ENCODE measurements at regions not wholly inside any gene's neighbourhood (a gene's known extent, or its start where the extent isn't known, plus 50 kb on each side); places are given as distances from the start of the nearest gene placed in this dataset.
"Not testable (repeated sequence)": the region's sequence is repeated elsewhere in the genome, so short reads cannot be mapped to it uniquely, and the experiment has no call there.

- H3K4me3 ChIP-seq (ENCODE audit: low read depth, low read length); H3K4me1 ChIP-seq (ENCODE audit: control insufficient read depth, insufficient read depth, low read length); H3K27me3 ChIP-seq (ENCODE audit: control insufficient read depth, insufficient read depth, low read length): not testable (repeated sequence)
These were observed 301.8 kb downstream of the BCL2L11 start for GRCh38 chr2:111422562-111422961.

GRCh38 chr2:111423184-111423583 lies 302.5 kb downstream of the BCL2L11 start:
- not testable (repeated sequence) for H3K9ac ChIP-seq (ENCODE audit: low read depth, low read length); H3K9me3 ChIP-seq (ENCODE audit: control insufficient read depth, insufficient read depth, low read length); H3K36me3 ChIP-seq (ENCODE audit: control insufficient read depth, insufficient read depth, low read length); H3K4me3 ChIP-seq (ENCODE audit: low read depth, low read length); H3K27me3 ChIP-seq (ENCODE audit: control insufficient read depth, insufficient read depth, low read length); H3K4me1 ChIP-seq (ENCODE audit: control insufficient read depth, insufficient read depth, low read length)

More at GRCh38 chr2:111422562-111422961, 301.8 kb downstream of the BCL2L11 start:
- not testable (repeated sequence) for H3K9me3 ChIP-seq (ENCODE audit: control insufficient read depth, insufficient read depth, low read length); H3K36me3 ChIP-seq (ENCODE audit: control insufficient read depth, insufficient read depth, low read length); H3K9ac ChIP-seq (ENCODE audit: low read depth, low read length)

GRCh38 chr2:111424176-111424575 lies 303.5 kb downstream of the BCL2L11 start:
- not testable (repeated sequence) for H3K27me3 ChIP-seq (ENCODE audit: control insufficient read depth, insufficient read depth, low read length); H3K9me3 ChIP-seq (ENCODE audit: control insufficient read depth, insufficient read depth, low read length); H3K4me1 ChIP-seq (ENCODE audit: control insufficient read depth, insufficient read depth, low read length); H3K9ac ChIP-seq (ENCODE audit: low read depth, low read length); H3K4me3 ChIP-seq (ENCODE audit: low read depth, low read length); H3K36me3 ChIP-seq (ENCODE audit: control insufficient read depth, insufficient read depth, low read length)

GRCh38 chr2:111424851-111425309 lies 304.2 kb downstream of the BCL2L11 start:
- not testable (repeated sequence) for H3K4me1 ChIP-seq (ENCODE audit: control insufficient read depth, insufficient read depth, low read length); H3K9me3 ChIP-seq (ENCODE audit: control insufficient read depth, insufficient read depth, low read length); H3K9ac ChIP-seq (ENCODE audit: low read depth, low read length); H3K4me3 ChIP-seq (ENCODE audit: low read depth, low read length); H3K27me3 ChIP-seq (ENCODE audit: control insufficient read depth, insufficient read depth, low read length); H3K36me3 ChIP-seq (ENCODE audit: control insufficient read depth, insufficient read depth, low read length)

- H3K4me1 ChIP-seq (ENCODE audit: control insufficient read depth, insufficient read depth, low read length); H3K4me3 ChIP-seq (ENCODE audit: low read depth, low read length); H3K9me3 ChIP-seq (ENCODE audit: control insufficient read depth, insufficient read depth, low read length); H3K36me3 ChIP-seq (ENCODE audit: control insufficient read depth, insufficient read depth, low read length); H3K9ac ChIP-seq (ENCODE audit: low read depth, low read length); H3K27me3 ChIP-seq (ENCODE audit: control insufficient read depth, insufficient read depth, low read length): not testable (repeated sequence)
These were observed 305.1 kb downstream of the BCL2L11 start for GRCh38 chr2:111425789-111426201.

- H3K27me3 ChIP-seq (ENCODE audit: control insufficient read depth, insufficient read depth, low read length); H3K4me1 ChIP-seq (ENCODE audit: control insufficient read depth, insufficient read depth, low read length); H3K9me3 ChIP-seq (ENCODE audit: control insufficient read depth, insufficient read depth, low read length); H3K36me3 ChIP-seq (ENCODE audit: control insufficient read depth, insufficient read depth, low read length); H3K9ac ChIP-seq (ENCODE audit: low read depth, low read length); H3K4me3 ChIP-seq (ENCODE audit: low read depth, low read length): not testable (repeated sequence)
These were observed 306.6 kb downstream of the BCL2L11 start for GRCh38 chr2:111427346-111427745.

GRCh38 chr2:111428915-111429314 lies 308.2 kb downstream of the BCL2L11 start:
- H3K36me3 ChIP-seq (ENCODE audit: control insufficient read depth, insufficient read depth, low read length); H3K27me3 ChIP-seq (ENCODE audit: control insufficient read depth, insufficient read depth, low read length); H3K9ac ChIP-seq (ENCODE audit: low read depth, low read length); H3K9me3 ChIP-seq (ENCODE audit: control insufficient read depth, insufficient read depth, low read length); H3K4me3 ChIP-seq (ENCODE audit: low read depth, low read length); H3K4me1 ChIP-seq (ENCODE audit: control insufficient read depth, insufficient read depth, low read length): not testable (repeated sequence)

GRCh38 chr2:111429353-111429752 lies 308.6 kb downstream of the BCL2L11 start:
- H3K4me3 ChIP-seq (ENCODE audit: low read depth, low read length); H3K9ac ChIP-seq (ENCODE audit: low read depth, low read length); H3K4me1 ChIP-seq (ENCODE audit: control insufficient read depth, insufficient read depth, low read length); H3K9me3 ChIP-seq (ENCODE audit: control insufficient read depth, insufficient read depth, low read length); H3K36me3 ChIP-seq (ENCODE audit: control insufficient read depth, insufficient read depth, low read length); H3K27me3 ChIP-seq (ENCODE audit: control insufficient read depth, insufficient read depth, low read length): not testable (repeated sequence)

- not testable (repeated sequence) for H3K36me3 ChIP-seq (ENCODE audit: control insufficient read depth, insufficient read depth, low read length); H3K9ac ChIP-seq (ENCODE audit: low read depth, low read length)
These were observed 310.3 kb downstream of the BCL2L11 start for GRCh38 chr2:111430817-111431661.

GRCh38 chr2:111432423-111432822 lies 311.7 kb downstream of the BCL2L11 start:
- H3K4me1 ChIP-seq (ENCODE audit: control insufficient read depth, insufficient read depth, low read length); H3K9me3 ChIP-seq (ENCODE audit: control insufficient read depth, insufficient read depth, low read length); H3K4me3 ChIP-seq (ENCODE audit: low read depth, low read length); H3K9ac ChIP-seq (ENCODE audit: low read depth, low read length); H3K27me3 ChIP-seq (ENCODE audit: control insufficient read depth, insufficient read depth, low read length); H3K36me3 ChIP-seq (ENCODE audit: control insufficient read depth, insufficient read depth, low read length): not testable (repeated sequence)

More at GRCh38 chr2:111430817-111431661, 310.3 kb downstream of the BCL2L11 start:
- H3K4me1 ChIP-seq (ENCODE audit: control insufficient read depth, insufficient read depth, low read length); H3K4me3 ChIP-seq (ENCODE audit: low read depth, low read length); H3K9me3 ChIP-seq (ENCODE audit: control insufficient read depth, insufficient read depth, low read length); H3K27me3 ChIP-seq (ENCODE audit: control insufficient read depth, insufficient read depth, low read length): not testable (repeated sequence)

GRCh38 chr2:111432916-111433499 lies 312.3 kb downstream of the BCL2L11 start:
- not testable (repeated sequence) for H3K9me3 ChIP-seq (ENCODE audit: control insufficient read depth, insufficient read depth, low read length); H3K36me3 ChIP-seq (ENCODE audit: control insufficient read depth, insufficient read depth, low read length); H3K4me1 ChIP-seq (ENCODE audit: control insufficient read depth, insufficient read depth, low read length); H3K27me3 ChIP-seq (ENCODE audit: control insufficient read depth, insufficient read depth, low read length); H3K4me3 ChIP-seq (ENCODE audit: low read depth, low read length); H3K9ac ChIP-seq (ENCODE audit: low read depth, low read length)

GRCh38 chr2:111433892-111434607 lies 313.3 kb downstream of the BCL2L11 start:
- not testable (repeated sequence) for H3K4me1 ChIP-seq (ENCODE audit: control insufficient read depth, insufficient read depth, low read length); H3K36me3 ChIP-seq (ENCODE audit: control insufficient read depth, insufficient read depth, low read length); H3K27me3 ChIP-seq (ENCODE audit: control insufficient read depth, insufficient read depth, low read length); H3K9ac ChIP-seq (ENCODE audit: low read depth, low read length); H3K4me3 ChIP-seq (ENCODE audit: low read depth, low read length); H3K9me3 ChIP-seq (ENCODE audit: control insufficient read depth, insufficient read depth, low read length)
